Neuronal stem cell (in vitro differentiated cells): ENCODE measurements at regions not wholly inside any gene's neighbourhood (a gene's known extent, or its start where the extent isn't known, plus 50 kb on each side); places are given as distances from the start of the nearest gene placed in this dataset.

ENCODE experiments used
- DNase-seq: peaks from one replicate; pipeline ENCODE4 v3.0.0-alpha.2; 2013; ENCODE audit warnings: low spot score
- H2AFZ ChIP-seq: one replicate; pipeline ENCODE4 v1.6.1; 2013; ENCODE audit warnings: mild to moderate bottlenecking, low read length, inconsistent platforms
- H2AK5ac ChIP-seq: 2 replicates; pipeline ENCODE4 v1.6.1; 2013; ENCODE audit warnings: low read depth, mild to moderate bottlenecking, inconsistent platforms, low read length, moderate library complexity, mixed read lengths
- H2BK120ac ChIP-seq: 2 replicates; pipeline ENCODE4 v1.6.1; 2013; ENCODE audit warnings: low read depth, mild to moderate bottlenecking, inconsistent platforms, low read length, moderate library complexity, mixed read lengths
- H2BK12ac ChIP-seq: one replicate; pipeline ENCODE4 v1.6.1; 2013; ENCODE audit warnings: low read length, inconsistent platforms
- H2BK15ac ChIP-seq: 2 replicates; pipeline ENCODE4 v1.6.1; 2013; ENCODE audit warnings: mild to moderate bottlenecking, low read length, inconsistent platforms, mixed read lengths
- H2BK5ac ChIP-seq: one replicate; pipeline ENCODE4 v1.6.1; 2013; ENCODE audit warnings: inconsistent platforms, mild to moderate bottlenecking, low read length, moderate library complexity
- H3K14ac ChIP-seq: one replicate; pipeline ENCODE4 v1.6.1; 2013; ENCODE audit warnings: low read length, inconsistent platforms
- H3K18ac ChIP-seq: 2 replicates; pipeline ENCODE4 v1.6.1; 2013; ENCODE audit warnings: low read length, inconsistent platforms
- H3K23ac ChIP-seq: 2 replicates; pipeline ENCODE4 v1.6.1; 2013; ENCODE audit warnings: low read depth, mild to moderate bottlenecking, mixed read lengths, low read length, inconsistent platforms; ENCODE audit not compliant: poor library complexity
- H3K27ac ChIP-seq: replicated peaks from 3 replicates; pipeline ENCODE4 v1.5.1; 2013; ENCODE audit warnings: low read length, inconsistent platforms
- H3K27me3 ChIP-seq, 3 experiments: 2 replicates each; pipeline ENCODE4 v1.6.1; 2013; ENCODE audit warnings: low read length in 3 of 3, mild to moderate bottlenecking in 2 of 3, inconsistent platforms in 1 of 3, low read depth in 1 of 3, mixed read lengths in 1 of 3, moderate library complexity in 1 of 3; ENCODE audit not compliant: control insufficient read depth in 3 of 3, insufficient read depth in 3 of 3
- H3K36me3 ChIP-seq, 2 donors: replicated peaks in 1 of 2; 2 replicates each; pipeline ENCODE4 v1.6.1; 2013; ENCODE audit warnings: low read length in 2 of 2; ENCODE audit not compliant: control insufficient read depth in 2 of 2, insufficient read depth in 2 of 2
- H3K4ac ChIP-seq: 2 replicates; pipeline ENCODE4 v1.6.1; 2013; ENCODE audit warnings: inconsistent platforms, mild to moderate bottlenecking, low read length, moderate library complexity
- H3K4me1 ChIP-seq, 2 donors: 1 replicate in 1 of 2; 2 replicates in 1 of 2; pipeline ENCODE4 v1.6.1; 2013; ENCODE audit warnings: low read length in 2 of 2, low read depth in 1 of 2; ENCODE audit not compliant: control insufficient read depth in 2 of 2, insufficient read depth in 1 of 2
- H3K4me2 ChIP-seq: one replicate; pipeline ENCODE4 v1.6.1; 2013; ENCODE audit warnings: mild to moderate bottlenecking, low read length, inconsistent platforms; ENCODE audit not compliant: insufficient read depth, poor library complexity, severe bottlenecking
- H3K4me3 ChIP-seq, 2 donors: 2 replicates each; pipeline ENCODE4 v1.5.1; 2013; ENCODE audit warnings: low read length in 2 of 2, mild to moderate bottlenecking in 2 of 2, inconsistent platforms in 1 of 2, moderate library complexity in 1 of 2
- H3K79me1 ChIP-seq: one replicate; pipeline ENCODE4 v1.6.1; 2013; ENCODE audit warnings: low read depth, mild to moderate bottlenecking, inconsistent platforms, low read length, moderate library complexity
- H3K9ac ChIP-seq: one replicate; pipeline ENCODE4 v1.6.1; 2013; ENCODE audit warnings: mild to moderate bottlenecking, low read depth, low read length, inconsistent platforms; ENCODE audit not compliant: poor library complexity
- H3K9me3 ChIP-seq, 2 donors: replicated peaks in 1 of 2; 2 replicates each; pipeline versions ENCODE3 to v1.6.1; 2013; ENCODE audit warnings: low read length in 2 of 2, mild to moderate bottlenecking in 2 of 2, inconsistent platforms in 1 of 2, low read depth in 1 of 2, mixed read lengths in 1 of 2, moderate library complexity in 1 of 2; ENCODE audit not compliant: control insufficient read depth in 2 of 2, insufficient read depth in 1 of 2
- H4K8ac ChIP-seq: one replicate; pipeline ENCODE4 v1.6.1; 2013; ENCODE audit warnings: low read depth, mild to moderate bottlenecking, inconsistent platforms, low read length, moderate library complexity
- H4K91ac ChIP-seq: one replicate; pipeline ENCODE4 v1.6.1; 2013; ENCODE audit warnings: low read length, low read depth, mild to moderate bottlenecking, inconsistent platforms; ENCODE audit not compliant: poor library complexity
- WGBS, 2 donors: extraction: QIAGEN DNeasy Blood & Tissue Kit; methylation state at CpG; one replicate each; pipeline ENCODE4 v1.1.7; 2013; ENCODE audit warnings: missing lambda C conversion rate in 2 of 2, mixed read lengths in 1 of 2; ENCODE audit not compliant: insufficient read length in 2 of 2, insufficient replicate concordance in 1 of 2; ENCODE audit errors: extremely low coverage in 2 of 2; 5-methylcytosine and 5-hydroxymethylcytosine counted together

DNA sequence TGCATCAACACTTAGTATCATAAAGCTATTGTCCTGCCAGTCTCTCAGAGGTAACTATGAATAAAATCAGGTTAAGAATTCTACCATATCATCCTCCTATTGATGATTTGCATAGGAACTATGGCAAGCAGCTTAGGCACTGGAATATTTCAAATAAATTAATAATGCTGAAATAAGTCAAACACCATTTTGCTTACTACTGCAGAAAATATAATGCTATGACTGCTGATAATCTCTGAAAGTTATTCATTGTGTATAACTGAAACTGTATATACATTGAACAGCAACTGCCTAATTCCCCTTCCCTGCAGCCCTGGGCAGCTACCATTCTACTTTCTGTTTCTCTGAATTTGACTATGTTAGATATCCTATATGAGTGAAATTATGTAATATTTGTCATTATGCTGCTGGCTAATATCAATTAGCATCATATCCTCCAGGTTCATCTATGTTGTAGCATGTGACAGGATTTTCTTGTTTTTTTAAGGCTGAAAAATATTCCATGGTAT, 318.8 kb upstream of the SGCG start:
- H3K4me2 ChIP-seq, result no peak overlapping the region
- no peak overlapping the region for H2BK15ac ChIP-seq
- peaks cover 0 to 2% of the 10 kb centered on the region in 2 donors for H3K9me3 ChIP-seq
- no peak overlapping the region for H3K4me3 ChIP-seq
- H2BK12ac ChIP-seq, result no peak overlapping the region
- H3K27ac ChIP-seq, result no peak overlapping the region
- no peak overlapping the region for H3K23ac ChIP-seq
- H3K9ac ChIP-seq, result no peak overlapping the region
- H3K4me1 ChIP-seq, result no peaks in the 10 kb centered on the region
- no peak for DNase-seq
- no peak overlapping the region for H4K8ac ChIP-seq
- H2BK120ac ChIP-seq, result no peak overlapping the region
- no peak overlapping the region for H2AK5ac ChIP-seq
- H3K79me1 ChIP-seq, result no peaks in the 10 kb centered on the region
- no peak overlapping the region for H3K18ac ChIP-seq
- no peak overlapping the region for H3K4ac ChIP-seq
- H2AFZ ChIP-seq, result no peak overlapping the region
- no peak overlapping the region for H3K14ac ChIP-seq
- H3K27me3 ChIP-seq, result no peaks in the 10 kb centered on the region
- no peak overlapping the region for H4K91ac ChIP-seq
- H2BK5ac ChIP-seq, result no peak overlapping the region
- H3K36me3 ChIP-seq, result no peaks in the 10 kb centered on the region

DNA sequence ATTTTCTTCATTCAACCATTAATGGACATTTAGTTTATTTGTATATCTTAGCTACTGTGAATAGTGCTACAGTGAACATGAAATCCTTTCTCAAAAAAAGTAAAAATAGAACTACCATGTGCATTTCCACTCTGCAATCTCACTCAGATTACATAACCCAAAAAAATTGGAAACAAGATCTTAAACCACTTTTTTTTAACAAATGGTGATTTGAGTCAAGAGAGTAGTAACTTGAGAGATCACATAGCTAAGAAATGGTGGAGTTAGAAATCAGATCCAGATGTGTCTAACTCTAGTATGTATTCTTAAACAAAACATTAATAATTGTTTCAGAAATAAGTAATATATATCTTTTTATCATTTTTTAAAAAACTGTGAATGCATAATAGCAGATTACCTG, 318.3 kb upstream of the SGCG start:
- Histone ChIP-seq H2BK120ac (no peak overlapping the region), H4K91ac (no peak overlapping the region), H2BK12ac (no peak overlapping the region), H3K27me3 (no peaks in the 10 kb centered on the region), H4K8ac (no peak overlapping the region), H3K79me1 (no peaks in the 10 kb centered on the region), H2AK5ac (no peak overlapping the region), H3K27ac (no peak overlapping the region), H3K18ac (no peak overlapping the region), H3K23ac (no peak overlapping the region), H3K4me3 (no peak overlapping the region), H3K4me2 (no peak overlapping the region), H2BK15ac (no peak overlapping the region), H3K9ac (no peak overlapping the region), H2BK5ac (no peak overlapping the region), H3K9me3 (peaks cover 0 to 2% of the 10 kb centered on the region in 2 donors), H3K4me1 (no peaks in the 10 kb centered on the region), H3K36me3 (no peaks in the 10 kb centered on the region), H3K14ac (no peak overlapping the region), H3K4ac (no peak overlapping the region), H2AFZ (no peak overlapping the region)
- DNase-seq, result no peak

DNA sequence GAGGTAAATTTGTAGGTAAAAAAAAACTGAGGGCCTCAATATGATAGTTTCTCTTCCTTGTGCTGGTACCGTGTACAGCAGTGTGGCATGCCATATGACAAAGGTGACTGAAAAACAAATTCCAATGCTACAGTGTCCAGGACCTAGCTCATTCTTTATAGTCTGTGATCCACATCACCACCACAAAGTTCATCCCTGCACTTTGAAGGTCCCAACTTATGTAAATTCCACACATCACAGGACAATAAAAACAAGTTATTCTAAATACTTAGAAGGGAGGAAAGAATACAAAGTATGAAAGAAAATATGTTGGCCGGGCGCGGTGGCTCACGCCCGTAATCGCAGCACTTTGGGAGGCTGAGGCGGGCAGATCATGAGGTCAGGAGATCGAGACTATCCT, 314.6 kb upstream of the SGCG start:
- no peak overlapping the region for H2AFZ ChIP-seq
- H3K36me3 ChIP-seq, result no peaks in the 10 kb centered on the region
- H3K9ac ChIP-seq, result no peak overlapping the region
- no peak overlapping the region for H3K4me3 ChIP-seq
- no peak overlapping the region for H4K8ac ChIP-seq
- H3K4me1 ChIP-seq, result no peaks in the 10 kb centered on the region
- H3K18ac ChIP-seq, result no peak overlapping the region
- no peaks in the 10 kb centered on the region for H3K79me1 ChIP-seq
- no peak overlapping the region for H2BK5ac ChIP-seq
- no peak overlapping the region for H2BK120ac ChIP-seq
- no peak overlapping the region for H3K14ac ChIP-seq
- no peak overlapping the region for H3K27ac ChIP-seq
- H3K4me2 ChIP-seq, result no peak overlapping the region
- no peak overlapping the region for H2BK15ac ChIP-seq
- H3K23ac ChIP-seq, result no peak overlapping the region
- peaks cover 0 to 2% of the 10 kb centered on the region in 2 donors for H3K9me3 ChIP-seq
- no peak overlapping the region for H3K4ac ChIP-seq
- WGBS, 2 donors, result no CpG with 5 or more reads among the region's 9 CpGs
- H4K91ac ChIP-seq, result no peak overlapping the region
- no peaks in the 10 kb centered on the region for H3K27me3 ChIP-seq
- H2AK5ac ChIP-seq, result no peak overlapping the region
- H2BK12ac ChIP-seq, result no peak overlapping the region
- no peak for DNase-seq

DNA sequence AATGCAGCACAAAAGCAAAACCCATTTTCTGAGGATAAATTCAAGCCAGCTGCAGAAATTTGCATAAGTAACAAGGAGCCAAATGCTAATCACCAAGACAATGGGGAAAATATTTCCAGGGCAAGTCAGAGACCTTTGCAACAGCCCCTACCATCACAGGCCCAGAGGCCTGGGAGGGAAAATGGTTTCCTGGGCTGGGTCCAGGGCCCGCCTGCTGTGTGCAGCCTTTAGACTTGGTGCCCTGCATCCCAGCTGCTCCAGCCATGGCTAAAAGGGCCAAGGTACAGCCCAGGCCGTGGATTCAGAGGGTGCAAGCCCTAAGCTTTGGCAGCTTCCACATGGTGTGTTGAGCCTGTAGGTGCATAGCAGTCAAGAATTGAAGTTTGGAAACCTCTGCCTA, 309.5 kb upstream of the SGCG start:
- H3K4me3 ChIP-seq, result no peak overlapping the region
- H3K23ac ChIP-seq, result no peak overlapping the region
- WGBS, 2 donors, result no CpG with 5 or more reads among the region's 2 CpGs
- no peak overlapping the region for H3K4ac ChIP-seq
- no peak overlapping the region for H2BK12ac ChIP-seq
- H2AFZ ChIP-seq, result no peak overlapping the region
- no peak overlapping the region for H2BK15ac ChIP-seq
- H3K4me2 ChIP-seq, result no peak overlapping the region
- no peak overlapping the region for H2BK120ac ChIP-seq
- H3K27me3 ChIP-seq, result no peaks in the 10 kb centered on the region
- H4K8ac ChIP-seq, result no peak overlapping the region
- no peaks in the 10 kb centered on the region for H3K4me1 ChIP-seq
- no peaks in the 10 kb centered on the region for H3K36me3 ChIP-seq
- peaks cover 2 to 8% of the 10 kb centered on the region in 2 donors for H3K9me3 ChIP-seq
- no peak overlapping the region for H3K18ac ChIP-seq
- H3K79me1 ChIP-seq, result no peaks in the 10 kb centered on the region
- no peak overlapping the region for H2AK5ac ChIP-seq
- no peak overlapping the region for H3K14ac ChIP-seq
- H3K27ac ChIP-seq, result no peak overlapping the region
- H4K91ac ChIP-seq, result no peak overlapping the region
- no peak overlapping the region for H3K9ac ChIP-seq
- no peak overlapping the region for H2BK5ac ChIP-seq
- DNase-seq, result no peak
